Transverse colon (tissue), 4 donors: ENCODE measurements at regions not wholly inside any gene's neighbourhood (a gene's known extent, or its start where the extent isn't known, plus 50 kb on each side); places are given as distances from the start of the nearest gene placed in this dataset.

Source experiments
- DNase-seq: peaks from one replicate; pipeline ENCODE4 v3.0.0-alpha.2; 2019
- H3K27ac ChIP-seq, 4 donors: fragments of 200-600 bp; sonication (generic); 2 replicates each; pipeline ENCODE4 v1.5.1; 2016 to 2018; ENCODE audit warnings: inconsistent platforms in 4 of 4
- H3K27me3 ChIP-seq: fragments of 200-600 bp; sonication (generic); 2 replicates; pipeline ENCODE4 v1.5.1; 2017; ENCODE audit warnings: inconsistent platforms
- H3K36me3 ChIP-seq, 4 donors: fragments of 200-600 bp; sonication (generic); 2 replicates each; pipeline ENCODE4 v1.5.1; 2017 to 2019; ENCODE audit warnings: inconsistent platforms in 4 of 4
- H3K4me1 ChIP-seq, 4 donors: fragments of 200-600 bp; sonication (generic); 2 replicates each; pipeline ENCODE4 v1.5.1; 2017 to 2020; ENCODE audit warnings: inconsistent platforms in 4 of 4
- H3K4me3 ChIP-seq, 4 donors: fragments of 200-600 bp; sonication (generic); 1 replicate in 1 of 4; 2 replicates in 3 of 4; pipeline versions ENCODE4 v1.5.1 to v1.6.1; 2017 to 2019; ENCODE audit warnings: inconsistent platforms in 4 of 4
- H3K9me3 ChIP-seq, 2 donors: fragments of 200-600 bp; sonication (generic); 2 replicates each; pipeline ENCODE4 v1.5.1; 2017 to 2019; ENCODE audit warnings: inconsistent platforms in 2 of 2
- CTCF ChIP-seq, 5 experiments: fragments of 200-600 bp in 3 of 5; fragments of 450-650 bp in 2 of 5; sonication (generic) in 3 of 5; IDR thresholded peaks; 1 replicate in 2 of 5; 2 replicates in 3 of 5; pipeline ENCODE4 v1.5.1; 2016 to 2017; ENCODE audit warnings: antibody characterized with exemption in 5 of 5, inconsistent platforms in 3 of 5, mild to moderate bottlenecking in 2 of 5, moderate library complexity in 1 of 5
- EP300 ChIP-seq: sonication (generic); formaldehyde crosslinking; IDR thresholded peaks from one replicate; pipeline ENCODE4 v1.6.1; 2017; ENCODE audit warnings: antibody characterized with exemption, low read depth
- POLR2A ChIP-seq: fragments of 450-650 bp; IDR thresholded peaks from one replicate; pipeline ENCODE4 v1.6.1; 2016; ENCODE audit warnings: antibody characterized with exemption, mild to moderate bottlenecking, moderate library complexity
- POLR2AphosphoS5 ChIP-seq, 3 donors: sonication (generic); formaldehyde crosslinking; IDR thresholded peaks; one replicate each; pipeline ENCODE4 v1.6.1; 2016; ENCODE audit warnings: antibody characterized with exemption in 3 of 3
- WGBS, 2 donors: methylation state at CpG; one replicate each; pipeline ENCODE4 v1.1.5; 2018; ENCODE audit warnings: low coverage in 1 of 2; 5-methylcytosine and 5-hydroxymethylcytosine counted together
- in situ Hi-C, 4 donors: fragments of 200-750 bp; cut with MboI; loops; one replicate each; pipeline versions ENCODE4 v1.15.0 to v1.15.1; 2017; ENCODE audit warnings: low sequenced_read_pairs in 3 of 4, low pct_ligation_motif_present in 1 of 4, low pct_unique_long_range_greater_than_20kb in 1 of 4
- intact Hi-C: fragments of 100-400 bp; cut with DNase I; formaldehyde crosslinking; loops from one replicate; pipeline ENCODE4 v1.15.1; 2023; ENCODE audit warnings: low total_unique reads

GRCh38 chr6:167720456-167721285 lies 106.0 kb upstream of the AFDN start:
- no peak for DNase-seq
- Histone ChIP-seq H3K36me3 (no peaks in the 10 kb centered on the region), H3K9me3 (no peaks in the 10 kb centered on the region), H3K27ac (no peak overlapping the region), H3K4me3 (no peak overlapping the region), H3K4me1 (no peaks in the 10 kb centered on the region), H3K27me3 (no peaks in the 10 kb centered on the region)
- intact Hi-C loops, result no loop called here
- no peak for TF ChIP-seq EP300
- TF ChIP-seq POLR2AphosphoS5 (IDR thresholded peaks at IDR 0.05), result no peak
- no peak for TF ChIP-seq POLR2A
- TF ChIP-seq CTCF (IDR thresholded peaks at IDR 0.05), result no peak
- WGBS, 2 donors, result 87 to 88% methylated on average over 10 to 31 of the region's 31 CpGs
- in situ Hi-C loops, result no loop called here

GRCh38 chr6:167721291-167721690 lies 105.4 kb upstream of the AFDN start:
- in situ Hi-C loops, result no loop called here
- 93 to 95% methylated on average over 7 to 10 of the region's 10 CpGs for WGBS, 2 donors

GRCh38 chr6:167722634-167723309 lies 103.9 kb upstream of the AFDN start:
- Histone ChIP-seq H3K36me3 (no peaks in the 10 kb centered on the region), H3K27me3 (no peaks in the 10 kb centered on the region), H3K27ac (no peak overlapping the region), H3K4me1 (no peaks in the 10 kb centered on the region), H3K4me3 (no peak overlapping the region), H3K9me3 (no peaks in the 10 kb centered on the region)
- in situ Hi-C loops (no loop called here), intact Hi-C loops (no loop called here)
- WGBS, 2 donors, result 68 to 73% methylated on average over 10 to 21 of the region's 21 CpGs
- TF ChIP-seq POLR2A (no peak), CTCF (IDR thresholded peaks at IDR 0.05) (no peak), EP300 (no peak), POLR2AphosphoS5 (IDR thresholded peaks at IDR 0.05) (no peak)
- no peak for DNase-seq

More at GRCh38 chr6:167721291-167721690, 105.4 kb upstream of the AFDN start:
- Histone ChIP-seq H3K4me3 (no peak overlapping the region), H3K4me1 (no peaks in the 10 kb centered on the region), H3K27me3 (no peaks in the 10 kb centered on the region), H3K36me3 (no peaks in the 10 kb centered on the region), H3K27ac (no peak overlapping the region), H3K9me3 (no peaks in the 10 kb centered on the region)
- TF ChIP-seq EP300 (no peak), POLR2A (no peak), CTCF (IDR thresholded peaks at IDR 0.05) (no peak), POLR2AphosphoS5 (IDR thresholded peaks at IDR 0.05) (no peak)
- DNase-seq, result no peak
- intact Hi-C loops, result no loop called here

GRCh38 chr6:167726043-167726621 lies 100.6 kb upstream of the AFDN start:
- Histone ChIP-seq H3K36me3 (no peaks in the 10 kb centered on the region), H3K27ac (no peak overlapping the region), H3K9me3 (no peaks in the 10 kb centered on the region), H3K4me3 (no peak overlapping the region), H3K27me3 (no peaks in the 10 kb centered on the region), H3K4me1 (no peaks in the 10 kb centered on the region)
- intact Hi-C loops, result no loop called here
- in situ Hi-C loops, result no loop called here
- TF ChIP-seq EP300, result no peak
- no peak for DNase-seq
- WGBS, 2 donors, result 90 to 94% methylated on average over 4 to 8 of the region's 8 CpGs
